ENCODE measurements at regions not wholly inside any gene's neighbourhood (a gene's known extent, or its start where the extent isn't known, plus 50 kb on each side); places are given as distances from the start of the nearest gene placed in this dataset.

GRCh38 chr10:10630281-10630680, 387.4 kb upstream of the CELF2 start:
- no peak for DNase-seq

DNA sequence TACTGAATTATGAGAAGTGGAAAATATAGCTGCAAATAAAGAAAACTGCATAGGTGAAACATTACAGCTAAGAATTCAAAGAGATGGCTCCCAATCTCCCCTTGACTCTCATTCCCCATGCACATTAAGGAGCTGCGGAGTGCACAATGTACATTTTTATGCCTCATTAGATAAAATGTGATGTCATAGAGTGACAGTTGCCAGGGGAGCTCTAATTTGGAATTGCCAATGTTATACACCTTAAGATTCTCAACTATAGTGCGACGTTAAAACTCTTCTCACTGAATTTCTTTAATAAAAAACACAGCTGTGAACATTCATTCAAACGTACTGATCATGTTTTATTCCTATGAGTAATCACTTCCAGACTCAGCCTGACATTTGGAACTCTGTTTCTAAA, 386.9 kb upstream of the CELF2 start:
- DNase-seq = no peak

DNA sequence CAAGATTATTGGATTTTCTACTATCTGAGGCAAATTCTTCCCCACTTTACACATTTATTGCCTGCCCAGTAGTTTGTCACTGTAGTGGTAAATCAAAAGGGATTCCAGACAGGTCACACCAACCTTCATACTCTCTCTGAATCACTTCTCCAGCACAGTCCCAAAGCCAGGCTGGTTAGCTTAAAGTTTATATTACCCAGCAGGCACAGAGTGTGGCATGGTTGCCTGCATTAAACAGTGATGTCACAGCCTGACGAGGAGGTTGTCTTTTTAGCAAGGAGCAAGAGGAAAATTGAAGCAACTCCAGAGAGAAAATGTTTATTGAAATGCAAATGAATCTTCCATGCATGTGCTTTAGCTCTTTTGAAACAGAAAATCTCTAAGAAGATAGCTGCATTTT, 375.5 kb upstream of the CELF2 start:
- no peak for DNase-seq

GRCh38 chr10:10642751-10643150, 374.9 kb upstream of the CELF2 start:
- DNase-seq = no peak

DNA sequence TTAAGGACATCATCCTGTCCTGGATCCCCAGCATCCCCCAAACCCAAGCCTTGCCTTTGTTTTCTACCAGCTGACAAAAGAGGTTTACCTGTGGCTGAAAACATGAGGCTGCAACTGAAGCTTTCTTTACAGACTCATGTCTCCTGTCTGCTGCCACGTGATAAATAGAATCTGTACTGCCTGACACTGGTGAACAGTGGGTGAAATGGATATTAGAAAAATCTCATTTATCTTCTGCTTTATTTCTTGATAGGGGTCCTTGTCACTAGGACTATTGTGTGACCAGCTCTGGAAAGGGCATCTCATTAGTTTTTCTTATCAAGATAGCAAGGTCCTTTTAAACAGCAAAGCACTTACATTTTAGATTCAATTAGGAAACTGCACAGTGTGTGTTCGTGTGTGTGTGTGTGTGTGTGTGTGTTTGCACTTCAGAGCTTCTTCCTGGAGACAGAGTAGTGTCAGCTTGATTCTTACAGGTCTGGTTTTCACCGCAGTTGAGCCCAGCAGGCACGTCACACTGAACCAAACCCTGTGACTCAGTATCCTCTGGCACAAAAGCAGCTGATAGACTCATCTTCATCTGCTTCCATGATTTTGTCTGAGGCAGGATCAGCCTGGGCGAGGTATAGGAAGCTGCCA, 373.5 kb upstream of the CELF2 start:
- DNase-seq = no peak

DNA sequence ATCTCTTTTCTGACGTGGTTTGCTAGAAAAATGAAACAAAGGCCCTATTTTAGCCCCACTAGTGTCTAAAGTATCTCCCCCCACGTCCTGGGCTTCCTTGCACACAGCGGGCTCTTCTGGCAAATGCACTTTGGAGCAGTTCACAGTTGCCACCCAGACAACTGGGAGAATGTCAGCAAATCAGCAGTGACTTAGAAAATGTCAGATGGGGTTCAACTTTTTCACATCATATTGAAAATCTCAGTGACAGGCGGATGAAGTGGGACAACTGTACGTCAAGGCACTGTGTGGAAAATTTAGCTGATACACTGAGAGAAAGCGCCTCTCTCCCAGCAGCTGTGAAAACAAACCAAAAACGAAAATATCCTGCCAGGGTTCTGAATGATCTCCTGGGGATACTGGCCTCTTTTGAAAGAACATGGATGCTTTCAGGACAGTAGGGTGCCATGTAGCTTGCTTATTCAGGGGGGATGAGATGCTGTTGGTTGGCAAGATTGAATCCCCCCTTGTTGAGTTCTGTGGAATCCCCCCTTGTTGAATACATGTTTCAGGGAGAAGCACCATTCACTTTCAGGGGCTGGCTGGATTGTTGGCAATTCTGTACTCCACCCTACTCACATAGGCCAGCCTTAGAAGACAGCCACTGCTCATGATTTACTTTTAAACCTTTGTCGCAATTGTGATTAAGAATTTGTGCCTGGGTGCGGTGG, 372.8 kb upstream of the CELF2 start:
- no peak for DNase-seq

DNA sequence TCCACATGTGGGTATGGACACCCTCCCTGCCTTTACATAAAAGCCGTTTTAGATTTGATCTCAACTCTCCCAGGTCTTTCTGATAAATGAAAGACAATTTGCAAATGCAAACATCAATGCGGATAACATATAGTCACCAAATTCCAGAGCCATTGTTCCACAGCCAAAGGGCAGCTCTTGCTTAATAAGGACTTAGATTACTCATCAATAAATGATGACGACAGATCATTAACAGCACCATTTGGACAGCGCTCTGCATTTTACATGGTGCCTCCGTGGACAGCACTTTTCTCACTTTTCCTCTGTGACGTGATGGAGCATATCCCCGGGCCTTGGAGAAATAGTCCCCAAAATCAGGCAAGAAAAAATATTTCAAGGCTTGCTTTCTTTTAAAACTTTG, 370.3 kb upstream of the CELF2 start:
- DNase-seq = no peak

DNA sequence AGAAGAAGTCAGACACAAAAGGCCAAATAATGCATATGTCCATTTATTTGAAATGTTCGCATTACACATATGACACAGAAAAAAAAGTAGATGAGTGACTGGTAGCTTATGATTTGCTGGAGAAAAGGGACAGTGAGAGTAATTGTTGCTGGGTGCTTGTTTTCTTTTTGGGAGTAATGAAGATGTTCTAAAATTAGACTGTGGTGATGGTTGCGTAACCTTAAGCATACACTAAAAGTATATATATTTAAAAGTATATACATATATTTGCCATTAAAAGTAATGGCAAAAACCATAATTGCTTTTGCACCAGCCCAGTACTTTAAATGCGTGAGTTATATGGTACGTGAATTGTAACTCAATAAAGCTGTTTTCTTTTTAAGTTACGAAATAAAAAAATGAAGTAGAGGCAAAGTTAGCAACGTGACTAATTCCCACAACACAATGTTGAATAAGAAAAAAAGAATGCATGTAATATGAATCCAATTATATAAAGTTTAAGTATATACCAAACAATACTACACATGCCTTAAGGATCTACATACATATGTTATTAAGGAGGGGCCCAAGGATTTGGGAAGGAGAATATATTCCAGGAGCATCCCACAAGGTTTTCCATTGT, 360.4 kb upstream of the CELF2 start:
- DNase-seq = no peak

DNA sequence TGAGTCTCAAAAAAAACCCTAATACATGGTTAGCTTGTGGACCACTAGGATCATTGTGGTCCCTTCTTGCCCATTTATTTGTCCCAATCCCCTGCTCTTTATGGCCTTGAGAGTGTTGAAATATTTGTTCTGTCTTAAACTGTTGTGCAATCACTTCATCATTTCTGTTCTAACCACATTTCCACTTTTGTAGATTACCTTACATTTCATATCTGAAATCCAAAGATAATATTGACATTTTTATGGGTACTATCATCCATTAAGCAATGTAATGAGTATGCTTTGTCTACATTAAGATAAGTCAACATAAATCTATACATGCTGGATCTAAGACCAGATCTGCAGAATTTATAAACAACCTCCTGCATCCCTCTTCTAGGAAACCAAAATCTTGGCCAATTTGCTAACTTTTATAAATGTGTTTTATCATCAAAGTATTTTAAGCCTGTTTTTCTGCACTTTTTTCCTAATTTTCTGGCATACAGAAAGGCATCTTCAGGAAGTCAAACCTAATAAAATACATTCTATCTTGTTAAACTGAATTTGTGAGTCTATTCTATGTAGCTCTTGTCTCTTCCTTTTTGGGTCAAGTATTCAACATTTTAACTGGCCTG, 359.4 kb upstream of the CELF2 start:
- no peak for DNase-seq

DNA sequence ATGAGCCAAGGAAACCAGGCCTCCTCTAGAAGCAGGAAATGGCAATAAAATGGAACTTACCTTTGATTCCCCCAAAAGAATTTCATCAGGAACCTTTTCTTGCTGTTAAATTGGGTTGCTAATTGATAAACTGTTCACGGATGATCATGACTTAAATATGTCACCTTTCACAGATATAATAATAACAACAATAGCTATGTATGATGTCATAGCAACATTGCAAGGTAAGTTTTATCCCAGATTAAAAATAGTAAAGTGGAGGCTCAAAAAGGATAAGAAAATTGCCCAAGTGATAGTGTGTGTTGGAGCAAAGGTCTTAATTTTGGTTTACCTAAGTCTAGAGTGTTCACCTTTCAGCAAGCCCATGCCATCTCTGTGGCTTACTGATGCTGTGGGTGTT, 357.6 kb upstream of the CELF2 start:
- DNase-seq = no peak

DNA sequence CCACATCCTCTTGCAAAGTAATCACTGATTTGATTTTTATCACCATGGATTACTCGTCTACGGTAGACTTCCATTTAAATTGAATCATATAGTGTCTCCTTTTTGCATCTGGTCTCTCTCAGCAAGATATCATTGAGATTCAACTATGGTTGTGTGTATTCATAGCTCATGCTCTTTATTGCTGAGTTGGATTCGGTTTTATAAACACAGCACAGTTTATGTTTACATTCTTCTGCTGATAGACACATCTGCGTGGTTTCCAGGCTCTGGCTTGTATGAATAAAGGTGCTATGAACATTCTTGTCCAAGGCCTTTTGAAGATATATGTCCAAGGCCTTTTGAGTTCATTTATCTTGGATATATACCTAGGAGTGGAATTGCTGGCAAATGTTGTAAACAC, 356.5 kb upstream of the CELF2 start:
- DNase-seq = no peak

- DNase-seq = no peak
Observed at GRCh38 chr10:10662716-10663408, 354.8 kb upstream of the CELF2 start.

DNA sequence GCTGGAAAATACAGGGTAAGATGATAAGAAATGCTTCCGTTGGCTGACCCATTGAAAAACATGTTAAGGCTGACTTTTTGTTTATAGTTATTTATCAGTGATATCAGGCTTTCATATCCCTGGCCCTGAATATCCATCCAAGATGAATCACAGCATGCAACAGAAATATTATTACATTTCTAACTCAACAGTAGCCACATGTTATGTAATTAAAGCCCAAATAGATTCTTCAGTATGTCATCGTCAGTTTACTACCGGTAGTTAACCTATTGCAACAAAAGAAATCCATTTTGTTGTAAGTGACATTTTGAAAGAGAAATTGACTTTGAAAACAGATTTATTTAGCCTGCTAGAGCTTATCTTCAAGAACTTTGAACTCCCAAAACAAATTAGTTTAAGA, 354.1 kb upstream of the CELF2 start:
- no peak for DNase-seq

GRCh38 chr10:10665750-10666149, 351.9 kb upstream of the CELF2 start:
- no peak for DNase-seq

- no peak for DNase-seq
Observed at GRCh38 chr10:10667466-10667865, 350.2 kb upstream of the CELF2 start.

DNA sequence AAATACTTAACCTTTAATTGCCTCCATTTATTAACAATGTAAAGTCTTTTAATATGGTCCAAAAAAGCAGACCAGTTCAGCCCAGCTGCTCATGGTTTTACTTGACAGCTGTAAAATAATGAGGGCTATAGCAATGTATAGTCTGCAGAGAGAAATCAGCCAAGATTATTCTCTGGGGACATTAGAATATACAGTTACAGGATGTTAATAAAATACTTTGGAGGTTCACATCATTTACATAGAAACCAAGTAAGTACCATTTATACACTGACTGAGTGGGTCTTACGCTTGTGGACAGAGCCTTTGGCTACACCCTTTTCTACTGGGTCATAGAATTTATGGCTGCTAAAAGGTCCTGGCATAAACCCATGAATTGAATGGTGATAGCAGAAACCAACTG, 340.7 kb upstream of the CELF2 start:
- DNase-seq = no peak

GRCh38 chr10:10677479-10677878, 340.2 kb upstream of the CELF2 start:
- peak; percentile 26 for DNase-seq

DNA sequence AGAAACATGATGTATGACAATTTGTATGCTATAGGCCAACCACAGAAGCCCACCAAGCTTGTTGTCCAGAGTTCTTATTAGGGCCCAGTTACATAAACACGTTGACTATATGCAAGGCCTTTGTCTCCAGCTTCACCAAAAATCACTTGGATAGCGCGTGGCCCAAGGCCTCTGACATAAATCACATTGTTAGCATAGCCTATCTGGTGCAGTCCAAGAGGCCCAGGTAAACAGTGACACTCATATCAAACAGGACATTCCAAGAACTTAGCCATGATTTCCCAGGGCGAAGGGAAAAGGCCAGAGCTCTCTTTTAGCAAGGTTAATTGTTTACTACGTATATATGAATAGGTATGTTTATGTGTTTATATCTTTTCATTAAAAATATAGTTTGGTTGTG, 337.2 kb upstream of the CELF2 start:
- DNase-seq = no peak

GRCh38 chr10:10684972-10685371, 332.7 kb upstream of the CELF2 start:
- DNase-seq = no peak

DNA sequence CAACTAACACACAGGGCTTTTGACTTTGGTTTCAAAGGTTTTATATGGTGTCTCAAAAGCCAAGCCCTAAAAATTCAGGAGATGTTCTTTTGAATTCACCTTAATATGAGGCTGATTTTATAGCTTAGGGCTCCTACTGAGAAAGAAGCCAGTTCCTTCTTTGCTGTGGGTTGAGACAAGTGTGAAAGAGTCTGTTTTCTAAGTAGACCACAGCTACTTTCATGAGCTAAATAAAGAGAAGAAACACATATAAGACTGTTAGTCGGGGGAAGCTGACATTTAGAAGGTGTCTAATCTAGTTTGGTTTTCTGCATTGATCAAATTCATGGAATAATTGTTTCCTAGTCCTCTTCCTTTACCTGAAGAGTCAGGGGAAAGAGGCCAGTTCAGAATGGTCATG, 332.1 kb upstream of the CELF2 start:
- no peak for DNase-seq

DNA sequence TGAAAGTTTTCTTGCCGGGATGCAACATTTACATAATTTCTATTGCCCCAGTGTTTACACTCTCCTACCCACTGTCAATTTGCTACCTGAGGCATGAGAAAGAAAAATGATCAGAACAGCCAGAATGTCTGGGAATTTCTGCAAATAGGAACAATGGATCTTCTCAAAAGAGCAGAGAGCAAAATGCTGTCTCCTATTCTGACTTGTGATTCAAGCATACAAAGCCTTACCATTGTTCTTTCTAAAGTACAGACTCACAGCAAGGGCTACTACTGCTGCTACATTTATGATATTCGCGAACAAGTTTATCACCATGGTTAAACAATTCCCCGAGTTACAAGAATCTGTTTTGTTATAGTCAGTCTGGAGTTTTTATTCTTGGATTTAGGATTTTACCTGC, 329.9 kb upstream of the CELF2 start:
- DNase-seq = no peak

DNA sequence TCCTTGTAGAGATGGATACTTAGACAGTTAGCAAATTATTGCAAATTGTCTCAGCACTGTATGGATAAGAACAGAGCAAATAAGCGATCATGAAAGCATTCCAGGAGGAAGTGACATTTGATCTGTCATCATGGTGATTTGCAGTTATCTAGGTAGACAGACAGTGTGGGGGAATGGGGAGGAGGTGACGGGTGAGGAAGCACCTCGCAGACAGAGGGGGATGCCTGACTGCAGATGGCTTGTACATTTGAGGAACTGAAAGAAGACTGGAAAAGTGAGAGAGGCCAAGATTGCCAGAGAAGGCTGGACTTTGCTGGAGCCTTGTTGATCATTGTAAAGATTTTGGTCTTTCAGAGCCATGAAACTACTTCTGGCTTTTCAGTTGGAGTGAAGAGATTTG, 318.2 kb upstream of the CELF2 start:
- no peak for DNase-seq

DNA sequence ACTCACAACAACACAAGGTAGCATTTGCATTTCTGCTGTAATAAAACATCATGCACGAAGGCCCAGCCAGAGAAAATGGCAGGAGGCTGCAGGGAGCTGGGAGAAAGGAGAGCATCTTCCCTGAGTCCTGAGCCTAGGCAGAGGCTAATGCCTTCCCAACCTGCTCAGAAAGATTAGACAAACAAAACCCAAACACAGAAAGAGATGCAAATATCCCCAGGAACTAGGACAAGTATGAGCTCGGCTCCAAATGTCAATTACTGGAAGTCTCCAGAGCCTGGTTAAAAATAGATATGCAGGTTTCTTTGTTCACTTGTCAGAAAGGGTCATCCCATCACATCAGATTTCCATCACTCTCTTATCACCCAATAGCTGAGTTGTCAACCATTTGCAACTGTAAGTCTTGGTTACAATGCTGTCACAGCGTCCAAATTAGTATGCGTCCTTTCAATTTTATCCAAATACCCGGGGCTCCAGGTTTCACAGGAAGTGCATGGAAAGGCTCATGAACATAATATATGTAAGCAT, 316.5 kb upstream of the CELF2 start:
- DNase-seq = no peak
